T-cell (primary cell): ENCODE measurements at regions not wholly inside any gene's neighbourhood (a gene's known extent, or its start where the extent isn't known, plus 50 kb on each side); places are given as distances from the start of the nearest gene placed in this dataset.

Source experiments
- ATAC-seq, 4 experiments: fragments of 200-7000 bp in 3 of 4; fragments of 150-1000 bp in 1 of 4; cut with Tn5 transposase; replicated peaks in 1 of 4; 1 replicate in 3 of 4; 2 replicates in 1 of 4; pipeline ENCODE4 v1.10.0; 2021; ENCODE audit warnings: moderate library complexity in 3 of 4, mild to moderate bottlenecking in 2 of 4, moderate number of reproducible peaks in 1 of 4
- CTCF ChIA-PET, 2 donors: fragments of 300-600 bp; sonication (Branson Sonifier 250); formaldehyde crosslinking; loops; one replicate each; lab custom pipeline; 2022; ENCODE audit warnings: antibody characterized with exemption in 2 of 2; lab: Charles Lee
- POLR2A ChIA-PET, 2 donors: fragments of 300-600 bp; sonication (Branson Sonifier 250); formaldehyde crosslinking; loops; one replicate each; lab custom pipeline; 2022; ENCODE audit warnings: antibody characterized with exemption in 2 of 2; lab: Charles Lee
- DNase-seq, 35 experiments: peaks; one replicate each; pipeline versions ENCODE4 v3.0.0 to v3.0.0-alpha.2; 2013 to 2023
- H3K27ac ChIP-seq: one replicate; pipeline ENCODE4 v1.5.1; 2013; ENCODE audit warnings: low read length
- H3K27me3 ChIP-seq, 2 experiments: replicated peaks in 1 of 2; 1 replicate in 1 of 2; 2 replicates in 1 of 2; pipeline versions ENCODE4 v1.6.1 to v1.7.0; 2013; ENCODE audit warnings: low read length in 1 of 2, mixed read lengths in 1 of 2; ENCODE audit not compliant: control insufficient read depth in 2 of 2, insufficient read depth in 2 of 2; ENCODE audit errors: extremely low read depth in 1 of 2
- H3K36me3 ChIP-seq, 2 donors: 1 replicate in 1 of 2; 2 replicates in 1 of 2; pipeline versions ENCODE4 v1.6.1 to v1.7.0; 2013; ENCODE audit warnings: low read length in 1 of 2; ENCODE audit not compliant: control insufficient read depth in 2 of 2, insufficient read depth in 1 of 2; ENCODE audit errors: extremely low read depth in 1 of 2
- H3K4me1 ChIP-seq, 2 experiments: 1 replicate in 1 of 2; 2 replicates in 1 of 2; pipeline versions ENCODE4 v1.6.1 to v1.7.0; 2013; ENCODE audit warnings: low read length in 2 of 2, mixed read lengths in 1 of 2; ENCODE audit not compliant: insufficient read depth in 2 of 2, control insufficient read depth in 1 of 2; ENCODE audit errors: extremely low read depth in 1 of 2
- H3K4me3 ChIP-seq, 2 donors: 1 replicate in 1 of 2; 2 replicates in 1 of 2; pipeline versions ENCODE4 v1.5.1 to v1.7.0; 2013; ENCODE audit warnings: mild to moderate bottlenecking in 2 of 2, low read length in 1 of 2, moderate library complexity in 1 of 2; ENCODE audit not compliant: control insufficient read depth in 1 of 2; ENCODE audit errors: extremely low read depth in 1 of 2
- H3K9me3 ChIP-seq: 2 replicates; pipeline ENCODE4 v1.7.0; 2013
- H3K27ac Mint-ChIP-seq, 2 donors: one replicate each; pipeline ENCODE4 v1.8.0; 2020 to 2021; ENCODE audit warnings: mild to moderate bottlenecking in 2 of 2, mixed read lengths in 2 of 2
- H3K27me3 Mint-ChIP-seq, 2 donors: one replicate each; pipeline ENCODE4 v1.8.0; 2021 to 2022; ENCODE audit warnings: mixed read lengths in 2 of 2
- H3K36me3 Mint-ChIP-seq: one replicate; pipeline ENCODE4 v1.8.0; 2021; ENCODE audit warnings: mixed read lengths
- H3K4me1 Mint-ChIP-seq, 3 donors: one replicate each; pipeline ENCODE4 v1.8.0; 2020 to 2022; ENCODE audit warnings: mixed read lengths in 3 of 3, mild to moderate bottlenecking in 1 of 3
- H3K4me3 Mint-ChIP-seq, 3 donors: one replicate each; pipeline ENCODE4 v1.8.0; 2020 to 2022; ENCODE audit warnings: mild to moderate bottlenecking in 3 of 3, mixed read lengths in 3 of 3, moderate library complexity in 3 of 3
- H3K9me3 Mint-ChIP-seq, 3 donors: one replicate each; pipeline ENCODE4 v1.8.0; 2020 to 2022; ENCODE audit warnings: mixed read lengths in 3 of 3
- WGBS: methylation state at CpG from one replicate; pipeline ENCODE4 v1.1.5; 2013; ENCODE audit warnings: missing lambda C conversion rate; ENCODE audit not compliant: insufficient coverage; 5-methylcytosine and 5-hydroxymethylcytosine counted together

DNA sequence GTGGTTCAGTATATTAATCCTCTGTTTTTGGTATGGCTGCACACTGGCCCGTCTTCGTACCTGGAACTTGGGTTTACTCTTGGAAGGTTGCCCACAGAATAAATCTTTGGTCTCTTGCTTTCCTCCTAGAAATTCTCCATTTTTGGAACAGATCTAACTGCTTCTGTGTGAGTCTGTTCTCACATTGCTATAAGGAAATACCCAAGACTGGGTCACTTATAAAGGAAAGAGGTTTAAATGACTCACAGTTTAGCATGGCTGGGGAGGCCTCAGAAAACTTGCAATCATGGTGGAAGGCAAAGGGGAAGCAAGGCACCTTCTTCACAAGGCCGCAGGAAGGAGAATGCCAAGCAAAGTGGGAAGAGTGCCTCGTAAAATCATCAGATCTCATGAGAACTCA, 407.8 kb upstream of the PDE3A start:
- H3K27ac Mint-ChIP-seq: no peak overlapping the region
- H3K27me3 Mint-ChIP-seq: no peaks in the 10 kb centered on the region
- no peaks in the 10 kb centered on the region for H3K27me3 ChIP-seq
- H3K4me3 ChIP-seq: no peak overlapping the region
- 100% methylated on average over 1 of the region's 4 CpGs for whole genome bisulfite sequencing
- H3K27ac ChIP-seq: no peak overlapping the region
- no peaks in the 10 kb centered on the region for H3K36me3 Mint-ChIP-seq
- H3K9me3 ChIP-seq: no peaks in the 10 kb centered on the region
- H3K36me3 ChIP-seq: no peaks in the 10 kb centered on the region
- no peaks in the 10 kb centered on the region for H3K9me3 Mint-ChIP-seq
- H3K4me1 ChIP-seq: no peaks in the 10 kb centered on the region
- CTCF ChIA-PET: interaction anchor here in 1 of 2 donors (0.6 kb wide), 1 partner anchor 177 kb away, joined by 5 read pairs; no protein-coding TSS in a partner anchor
- H3K4me1 Mint-ChIP-seq: no peaks in the 10 kb centered on the region
- DNase-seq: no peak
- POLR2A ChIA-PET: no interaction called here
- ATAC-seq: no peak
- H3K4me3 Mint-ChIP-seq: no peak overlapping the region

GRCh38 chr12:19962192-19962591, 406.1 kb upstream of the PDE3A start:
- Mint-ChIP-seq H3K4me1 (no peaks in the 10 kb centered on the region), H3K36me3 (no peaks in the 10 kb centered on the region), H3K9me3 (no peaks in the 10 kb centered on the region), H3K27ac (no peak overlapping the region), H3K27me3 (no peaks in the 10 kb centered on the region), H3K4me3 (no peak overlapping the region)
- POLR2A ChIA-PET: no interaction called here
- Histone ChIP-seq H3K9me3 (no peaks in the 10 kb centered on the region), H3K27ac (no peak overlapping the region), H3K36me3 (no peaks in the 10 kb centered on the region), H3K27me3 (no peaks in the 10 kb centered on the region), H3K4me3 (no peak overlapping the region), H3K4me1 (no peaks in the 10 kb centered on the region)
- ATAC-seq (no peak), DNase-seq (no peak)
- WGBS: 83% methylated on average over 4 of the region's 5 CpGs
- CTCF ChIA-PET: no interaction called here

DNA sequence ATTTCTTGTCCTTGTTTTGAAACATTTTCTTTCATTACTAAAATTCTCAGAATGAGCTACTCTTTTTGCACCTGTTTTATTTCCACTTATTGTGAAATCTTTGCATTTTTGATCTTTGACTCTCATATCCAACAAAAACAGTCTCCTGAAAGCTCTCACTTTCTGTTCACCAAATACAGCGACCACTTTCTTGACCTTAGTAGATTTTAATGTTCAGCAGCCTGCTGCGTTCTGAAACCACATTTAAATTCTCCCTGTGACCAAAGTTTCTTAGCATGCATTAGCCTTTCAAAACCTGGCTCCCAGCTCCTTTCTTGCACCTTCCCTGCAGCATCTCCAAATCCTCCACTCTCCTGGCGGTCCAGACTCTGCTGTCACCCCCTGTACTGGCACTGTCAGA, 404.4 kb upstream of the PDE3A start:
- Histone ChIP-seq H3K27me3 (no peaks in the 10 kb centered on the region), H3K36me3 (no peaks in the 10 kb centered on the region), H3K4me1 (no peaks in the 10 kb centered on the region), H3K27ac (no peak overlapping the region), H3K4me3 (no peak overlapping the region), H3K9me3 (no peaks in the 10 kb centered on the region)
- ChIA-PET CTCF (no interaction called here), POLR2A (no interaction called here)
- DNase-seq: no peak
- 56% methylated on average over 3 of the region's 3 CpGs for whole genome bisulfite sequencing
- ATAC-seq: no peak
- Mint-ChIP-seq H3K36me3 (no peaks in the 10 kb centered on the region), H3K27ac (no peak overlapping the region), H3K9me3 (no peaks in the 10 kb centered on the region), H3K4me1 (no peaks in the 10 kb centered on the region), H3K27me3 (no peaks in the 10 kb centered on the region), H3K4me3 (no peak overlapping the region)

DNA sequence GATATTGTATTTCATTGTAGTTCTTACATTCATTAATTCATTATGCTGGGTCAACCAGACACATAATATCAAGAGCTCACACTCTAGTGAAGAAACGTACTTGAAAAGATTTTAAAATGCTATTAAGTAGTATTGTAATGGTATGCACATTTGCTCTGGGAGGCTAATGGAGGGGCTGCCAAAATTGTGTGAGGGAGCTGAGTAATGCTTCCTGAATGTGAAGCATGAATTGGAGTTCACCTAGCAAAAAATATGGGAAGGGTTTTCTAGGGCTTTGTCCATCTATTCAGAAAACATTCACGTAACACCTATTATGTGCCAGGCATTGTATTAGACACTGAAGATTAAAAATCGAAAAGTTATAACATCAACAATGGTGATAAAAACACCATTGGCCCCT, 403.8 kb upstream of the PDE3A start:
- WGBS: 80% methylated on average over 1 of the region's 3 CpGs
- ATAC-seq: no peak
- no peak overlapping the region for H3K27ac Mint-ChIP-seq
- Histone ChIP-seq H3K4me3 (no peak overlapping the region), H3K4me1 (no peaks in the 10 kb centered on the region), H3K36me3 (no peaks in the 10 kb centered on the region), H3K27ac (no peak overlapping the region), H3K27me3 (no peaks in the 10 kb centered on the region), H3K9me3 (no peaks in the 10 kb centered on the region)
- no peaks in the 10 kb centered on the region for H3K4me1 Mint-ChIP-seq
- H3K27me3 Mint-ChIP-seq: no peaks in the 10 kb centered on the region
- no peak overlapping the region for H3K4me3 Mint-ChIP-seq
- ChIA-PET CTCF (no interaction called here), POLR2A (no interaction called here)
- H3K9me3 Mint-ChIP-seq: no peaks in the 10 kb centered on the region
- no peaks in the 10 kb centered on the region for H3K36me3 Mint-ChIP-seq
- DNase-seq: no peak

DNA sequence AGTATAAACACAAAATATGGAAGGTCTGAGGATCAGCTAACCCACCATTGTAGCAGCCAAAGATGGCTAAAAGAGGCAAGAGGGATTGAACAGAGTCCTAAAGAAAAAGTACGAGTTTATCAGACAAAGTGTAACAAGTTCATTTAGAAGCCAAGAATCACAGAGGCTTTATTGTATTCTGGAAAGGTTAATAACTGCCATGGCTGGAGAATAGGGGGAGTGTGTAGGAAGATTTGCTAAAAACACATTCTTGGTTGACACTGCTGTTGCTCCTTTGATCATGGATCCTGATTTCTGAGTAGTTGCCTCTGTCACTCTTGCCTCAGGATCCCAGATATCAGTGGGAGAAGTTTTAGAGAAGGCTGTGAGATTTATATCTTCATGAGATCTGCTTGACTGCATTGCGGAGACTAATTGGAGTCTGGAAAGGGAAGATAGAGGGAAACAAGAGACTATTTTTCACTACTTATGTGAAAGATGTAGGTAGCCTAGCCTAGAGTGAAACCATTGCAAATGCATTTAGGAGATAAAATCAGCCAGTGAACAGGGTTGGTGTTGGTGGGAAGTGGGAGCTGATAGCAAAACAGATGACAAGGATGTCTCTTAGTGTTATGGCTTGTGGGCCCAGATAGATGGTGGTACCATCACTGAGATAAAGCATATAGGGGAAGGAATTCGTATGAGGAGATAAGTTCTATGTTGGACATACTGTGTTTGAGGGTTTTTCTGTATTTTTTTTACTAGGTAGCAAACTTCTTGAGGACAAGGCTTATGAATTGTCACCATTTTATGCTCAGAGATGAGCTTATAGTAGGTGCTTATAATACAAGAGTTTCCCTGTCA, 402.9 kb upstream of the PDE3A start:
- H3K36me3 Mint-ChIP-seq: no peaks in the 10 kb centered on the region
- no peaks in the 10 kb centered on the region for H3K9me3 Mint-ChIP-seq
- Histone ChIP-seq H3K27me3 (no peaks in the 10 kb centered on the region), H3K36me3 (no peaks in the 10 kb centered on the region), H3K27ac (no peak overlapping the region), H3K4me3 (no peak overlapping the region), H3K4me1 (no peaks in the 10 kb centered on the region), H3K9me3 (no peaks in the 10 kb centered on the region)
- H3K27me3 Mint-ChIP-seq: no peaks in the 10 kb centered on the region
- ATAC-seq: no peak
- POLR2A ChIA-PET: no interaction called here
- WGBS: 71% methylated on average over 2 of the region's 3 CpGs
- no peak overlapping the region for H3K4me3 Mint-ChIP-seq
- no peak overlapping the region for H3K27ac Mint-ChIP-seq
- CTCF ChIA-PET: no interaction called here
- no peaks in the 10 kb centered on the region for H3K4me1 Mint-ChIP-seq
- no peak for DNase-seq

GRCh38 chr12:19967001-19967400, 401.3 kb upstream of the PDE3A start:
- no peak for ATAC-seq
- Histone ChIP-seq H3K36me3 (no peaks in the 10 kb centered on the region), H3K9me3 (no peaks in the 10 kb centered on the region), H3K4me3 (no peak overlapping the region), H3K27me3 (no peaks in the 10 kb centered on the region), H3K4me1 (no peaks in the 10 kb centered on the region), H3K27ac (no peak overlapping the region)
- no peak for DNase-seq
- no CpG with 5 or more reads among the region's 4 CpGs for WGBS
- Mint-ChIP-seq H3K4me1 (no peaks in the 10 kb centered on the region), H3K4me3 (no peak overlapping the region), H3K36me3 (no peaks in the 10 kb centered on the region), H3K27ac (no peak overlapping the region), H3K9me3 (no peaks in the 10 kb centered on the region), H3K27me3 (no peaks in the 10 kb centered on the region)
- ChIA-PET POLR2A (no interaction called here), CTCF (no interaction called here)
